Lower leg skin (tissue), 3 donors: ENCODE measurements at regions not wholly inside any gene's neighbourhood (a gene's known extent, or its start where the extent isn't known, plus 50 kb on each side); places are given as distances from the start of the nearest gene placed in this dataset.

ENCODE experiments used
- CTCF ChIP-seq, 3 donors: fragments of 450-650 bp; IDR thresholded peaks; one replicate each; pipeline ENCODE4 v1.5.1; 2016; ENCODE audit warnings: antibody characterized with exemption in 3 of 3, mild to moderate bottlenecking in 3 of 3, moderate library complexity in 2 of 3
- POLR2A ChIP-seq, 2 donors: fragments of 450-650 bp; IDR thresholded peaks; one replicate each; pipeline ENCODE4 v1.6.1; 2016 to 2017; ENCODE audit warnings: antibody characterized with exemption in 2 of 2, mild to moderate bottlenecking in 1 of 2, moderate library complexity in 1 of 2

- TF ChIP-seq POLR2A (IDR thresholded peaks at IDR 0.05) (no peak), CTCF (IDR thresholded peaks at IDR 0.05) (no peak)
Observed at GRCh38 chr3:164640591-164640990, 437.7 kb downstream of the SI start.
